ENCODE measurements at regions not wholly inside any gene's neighbourhood (a gene's known extent, or its start where the extent isn't known, plus 50 kb on each side); places are given as distances from the start of the nearest gene placed in this dataset.

DNA sequence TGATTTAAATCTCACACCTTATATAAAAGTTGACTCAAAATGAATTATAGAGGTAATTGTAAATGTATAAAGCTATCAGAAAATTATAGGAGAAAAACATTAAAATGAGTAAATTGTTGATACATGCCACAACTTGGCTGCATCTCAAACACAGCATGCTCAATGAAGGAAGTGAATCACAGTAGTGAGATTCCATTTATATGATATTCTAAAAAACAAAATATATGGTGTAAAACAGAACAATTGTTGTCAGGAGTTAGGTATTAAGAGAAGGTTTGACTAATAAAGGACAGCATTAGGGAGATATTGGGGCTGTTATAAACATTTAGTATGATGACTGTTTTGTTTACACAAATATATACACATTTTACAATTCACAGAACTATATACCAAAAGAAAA is 356.6 kb upstream of the CELF4 start:
- POLR2A ChIA-PET: no interaction called here
- BruUV-seq (replicated peaks): no TSS peak
- intact Hi-C loops (cut with micrococcal nuclease; ENCODE audit: unreplicated experiment): no loop called here

DNA sequence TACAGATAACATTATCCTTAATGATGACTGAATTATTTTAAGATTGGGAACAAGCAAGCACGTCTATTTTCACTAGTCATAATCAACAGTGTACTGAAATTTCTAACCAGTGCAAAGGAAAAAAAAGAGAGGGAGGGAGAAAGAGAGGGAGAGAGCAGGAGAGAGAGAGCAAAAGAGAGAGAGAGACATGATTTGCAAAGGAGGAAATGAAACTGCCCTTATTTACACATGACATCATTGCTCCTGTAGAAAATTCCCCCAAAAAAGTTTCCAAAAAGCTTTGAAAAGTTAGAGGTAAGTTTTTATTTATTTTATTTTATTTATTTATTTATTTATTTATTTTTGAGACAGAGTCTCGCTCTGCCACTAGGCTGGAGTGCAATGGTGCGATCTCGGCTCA is 355.3 kb upstream of the CELF4 start:
- no peaks in the 10 kb centered on the region for H4K20me1 ChIP-seq (ENCODE audit: insufficient read depth, low read length)
- DNase-seq (ENCODE audit: low spot score): no peak
- BruUV-seq (replicated peaks): no TSS peak
- intact Hi-C loops (cut with micrococcal nuclease; ENCODE audit: unreplicated experiment): no loop called here
- POLR2A ChIA-PET: no interaction called here
- no peak overlapping the region for H3K4me2 ChIP-seq (ENCODE audit: low read length)
- TF ChIP-seq, protein P1, sequence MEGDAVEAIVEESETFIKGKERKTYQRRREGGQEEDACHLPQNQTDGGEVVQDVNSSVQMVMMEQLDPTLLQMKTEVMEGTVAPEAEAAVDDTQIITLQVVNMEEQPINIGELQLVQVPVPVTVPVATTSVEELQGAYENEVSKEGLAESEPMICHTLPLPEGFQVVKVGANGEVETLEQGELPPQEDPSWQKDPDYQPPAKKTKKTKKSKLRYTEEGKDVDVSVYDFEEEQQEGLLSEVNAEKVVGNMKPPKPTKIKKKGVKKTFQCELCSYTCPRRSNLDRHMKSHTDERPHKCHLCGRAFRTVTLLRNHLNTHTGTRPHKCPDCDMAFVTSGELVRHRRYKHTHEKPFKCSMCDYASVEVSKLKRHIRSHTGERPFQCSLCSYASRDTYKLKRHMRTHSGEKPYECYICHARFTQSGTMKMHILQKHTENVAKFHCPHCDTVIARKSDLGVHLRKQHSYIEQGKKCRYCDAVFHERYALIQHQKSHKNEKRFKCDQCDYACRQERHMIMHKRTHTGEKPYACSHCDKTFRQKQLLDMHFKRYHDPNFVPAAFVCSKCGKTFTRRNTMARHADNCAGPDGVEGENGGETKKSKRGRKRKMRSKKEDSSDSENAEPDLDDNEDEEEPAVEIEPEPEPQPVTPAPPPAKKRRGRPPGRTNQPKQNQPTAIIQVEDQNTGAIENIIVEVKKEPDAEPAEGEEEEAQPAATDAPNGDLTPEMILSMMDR (conservative IDR thresholded peaks at IDR 0.05; ENCODE audit: low read length): no peak
- TF ChIP-seq EZH2phosphoT487 (IDR thresholded peaks at IDR 0.05; ENCODE audit: borderline replicate concordance, low read depth, low read length): no peak
- H3K79me2 ChIP-seq (ENCODE audit: insufficient read depth, low read depth, low read length): no peaks in the 10 kb centered on the region
- CTCF ChIA-PET (ENCODE audit: unreplicated experiment): no interaction called here
- no peaks in the 10 kb centered on the region for H3K4me1 ChIP-seq (ENCODE audit: insufficient read depth, low read length, poor library complexity, severe bottlenecking)
- H3K27ac ChIP-seq (ENCODE audit: low read depth, low read length, poor library complexity, severe bottlenecking): no peak overlapping the region
- H3K36me3 ChIP-seq (ENCODE audit: insufficient read depth, low read length): no peaks in the 10 kb centered on the region
- no peak overlapping the region for H2AFZ ChIP-seq (ENCODE audit: low read length)
- H3K4me3 ChIP-seq (ENCODE audit: low read depth, low read length, poor library complexity, severe bottlenecking): no peak overlapping the region
- H3K9me3 ChIP-seq (ENCODE audit: low read length): no peaks in the 10 kb centered on the region
- no peaks in the 10 kb centered on the region for H3K9me2 ChIP-seq (ENCODE audit: insufficient read depth, low read length)

More for the DNA sequence above, 356.6 kb upstream of the CELF4 start:
- CTCF ChIA-PET (ENCODE audit: unreplicated experiment): no interaction called here
- Histone ChIP-seq H2AFZ (ENCODE audit: low read length) (no peak overlapping the region), H3K9me2 (ENCODE audit: insufficient read depth, low read length) (no peaks in the 10 kb centered on the region), H3K4me2 (ENCODE audit: low read length) (no peak overlapping the region), H4K20me1 (ENCODE audit: insufficient read depth, low read length) (no peaks in the 10 kb centered on the region), H3K4me3 (ENCODE audit: low read depth, low read length, poor library complexity, severe bottlenecking) (no peak overlapping the region), H3K27ac (ENCODE audit: low read depth, low read length, poor library complexity, severe bottlenecking) (no peak overlapping the region), H3K4me1 (ENCODE audit: insufficient read depth, low read length, poor library complexity, severe bottlenecking) (no peaks in the 10 kb centered on the region), H3K36me3 (ENCODE audit: insufficient read depth, low read length) (no peaks in the 10 kb centered on the region), H3K9me3 (ENCODE audit: low read length) (no peaks in the 10 kb centered on the region), H3K79me2 (ENCODE audit: insufficient read depth, low read depth, low read length) (no peaks in the 10 kb centered on the region)
- DNase-seq (ENCODE audit: low spot score): no peak
- TF ChIP-seq, protein P1 (conservative IDR thresholded peaks at IDR 0.05; ENCODE audit: low read length): no peak
- TF ChIP-seq EZH2phosphoT487 (IDR thresholded peaks at IDR 0.05; ENCODE audit: borderline replicate concordance, low read depth, low read length): no peak

DNA sequence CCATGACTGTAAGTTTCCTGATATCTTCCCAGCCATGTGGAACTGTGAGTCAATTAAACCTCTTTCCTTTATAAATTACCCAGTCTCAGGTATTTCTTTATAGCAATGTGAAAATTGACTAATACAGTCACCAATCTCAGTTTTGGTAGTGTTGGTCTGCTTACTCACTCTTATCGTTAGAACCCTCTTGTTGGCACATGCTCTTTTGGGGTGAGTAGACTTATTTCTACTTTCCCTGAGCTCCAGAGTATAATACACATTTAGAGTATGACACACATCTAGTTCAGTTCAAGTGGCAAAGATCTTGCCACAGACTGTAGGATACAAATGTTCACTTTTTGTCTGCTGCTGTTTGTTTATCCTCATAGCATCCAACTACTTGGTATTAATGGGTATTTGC is 347.5 kb upstream of the CELF4 start:
- H3K36me3 ChIP-seq (ENCODE audit: insufficient read depth, low read length): no peaks in the 10 kb centered on the region
- no peaks in the 10 kb centered on the region for H3K9me3 ChIP-seq (ENCODE audit: low read length)
- CTCF ChIA-PET (ENCODE audit: unreplicated experiment): no interaction called here
- H3K4me2 ChIP-seq (ENCODE audit: low read length): no peak overlapping the region
- no peak for DNase-seq (ENCODE audit: low spot score)
- no peaks in the 10 kb centered on the region for H3K9me2 ChIP-seq (ENCODE audit: insufficient read depth, low read length)
- no peak overlapping the region for H2AFZ ChIP-seq (ENCODE audit: low read length)
- intact Hi-C loops (cut with micrococcal nuclease; ENCODE audit: unreplicated experiment): no loop called here
- H3K79me2 ChIP-seq (ENCODE audit: insufficient read depth, low read depth, low read length): no peaks in the 10 kb centered on the region
- H3K27ac ChIP-seq (ENCODE audit: low read depth, low read length, poor library complexity, severe bottlenecking): no peak overlapping the region
- H4K20me1 ChIP-seq (ENCODE audit: insufficient read depth, low read length): no peaks in the 10 kb centered on the region
- H3K4me1 ChIP-seq (ENCODE audit: insufficient read depth, low read length, poor library complexity, severe bottlenecking): no peaks in the 10 kb centered on the region
- no peak overlapping the region for H3K4me3 ChIP-seq (ENCODE audit: low read depth, low read length, poor library complexity, severe bottlenecking)
- BruUV-seq (replicated peaks): no TSS peak
- TF ChIP-seq EZH2phosphoT487 (IDR thresholded peaks at IDR 0.05; ENCODE audit: borderline replicate concordance, low read depth, low read length): no peak
- TF ChIP-seq, protein P1 (conservative IDR thresholded peaks at IDR 0.05; ENCODE audit: low read length): no peak
- POLR2A ChIA-PET: no interaction called here
